ENCODE measurements at regions not wholly inside any gene's neighbourhood (a gene's known extent, or its start where the extent isn't known, plus 50 kb on each side); places are given as distances from the start of the nearest gene placed in this dataset.

DNA sequence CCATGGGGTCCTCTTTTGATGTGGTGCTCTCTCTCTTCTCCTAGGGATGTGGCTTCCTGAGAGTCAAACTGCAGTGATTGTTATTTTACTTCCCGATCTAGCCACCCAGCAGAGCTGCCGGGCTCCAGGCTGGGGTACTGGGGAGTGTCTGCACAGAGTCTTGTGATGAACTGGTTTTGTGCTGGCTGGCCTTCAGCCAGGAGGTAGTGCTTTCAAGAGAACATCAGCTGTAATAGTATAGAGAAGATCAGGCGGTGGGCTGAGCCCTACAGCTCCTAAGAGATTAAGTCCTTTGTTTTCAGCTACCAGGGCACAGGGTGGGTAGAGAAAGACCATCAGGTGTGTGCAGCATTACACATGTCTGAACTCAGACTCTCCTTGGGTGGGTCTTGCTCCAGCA lies 59.0 kb upstream of the AGTR2 start:
- Histone ChIP-seq H3K4me1 (ENCODE audit: insufficient read depth, low read length) (no peaks in the 10 kb centered on the region), H3T11ph (ENCODE audit: low read length) (no peak overlapping the region), H3K4me2 (ENCODE audit: insufficient read depth, insufficient read length, low read length) (no peak overlapping the region), H2AK5ac (ENCODE audit: insufficient read length, low read length) (no peak overlapping the region), H2BK5ac (ENCODE audit: insufficient read length, low read length) (no peak overlapping the region), H3K23me2 (ENCODE audit: insufficient read length, low read depth, low read length, poor library complexity, severe bottlenecking) (no peaks in the 10 kb centered on the region), H3K27me3 (ENCODE audit: insufficient read depth, low read length) (no peaks in the 10 kb centered on the region), H3K56ac (ENCODE audit: insufficient read length, low read depth, low read length) (no peak overlapping the region), H3K18ac (ENCODE audit: insufficient read length, low read depth, low read length) (no peak overlapping the region), H2BK120ac (ENCODE audit: low read depth, low read length, poor library complexity, severe bottlenecking) (no peak overlapping the region), H2AFZ (ENCODE audit: low read length) (no peak overlapping the region), H3K79me2 (ENCODE audit: insufficient read depth, low read length) (no peaks in the 10 kb centered on the region), H3K9ac (ENCODE audit: extremely low read depth, insufficient read length, low read length) (no peak overlapping the region), H4K20me1 (ENCODE audit: control insufficient read depth, insufficient read depth, insufficient read length) (no peaks in the 10 kb centered on the region), H3K27ac (ENCODE audit: insufficient read length, low read depth, low read length) (no peak overlapping the region), H2BK20ac (ENCODE audit: low read depth, low read length, poor library complexity, severe bottlenecking) (no peak overlapping the region), H2BK12ac (ENCODE audit: insufficient read length, low read depth, low read length) (no peak overlapping the region), H3K4ac (ENCODE audit: low read depth, low read length) (no peak overlapping the region), H3K23ac (ENCODE audit: insufficient read length, low read depth, low read length) (no peak overlapping the region), H2BK15ac (ENCODE audit: low read depth, low read length) (no peak overlapping the region), H4K8ac (replicated peaks; ENCODE audit: insufficient read length, low read depth, low read length) (no peak overlapping the region), H3K9me3 (ENCODE audit: control insufficient read depth, low read depth, low read length) (no peaks in the 10 kb centered on the region), H3K14ac (ENCODE audit: insufficient read depth, low read length) (no peak overlapping the region), H4K5ac (ENCODE audit: insufficient read length, low read depth, low read length) (no peak overlapping the region), H3K79me1 (ENCODE audit: insufficient read depth, low read depth, low read length, poor library complexity, severe bottlenecking) (no peaks in the 10 kb centered on the region), H4K91ac (ENCODE audit: insufficient read length, low read depth, low read length) (no peak overlapping the region)
- H3K27ac Mint-ChIP-seq, result no peak overlapping the region; a peak in 2 of 7 replicates
- WGBS (ENCODE audit: extremely low coverage, insufficient read length, low lambda C conversion rate), result no CpG with 5 or more reads among the region's 3 CpGs
- H3K36me3 Mint-ChIP-seq (ENCODE audit: insufficient read depth in 1 of 3, low read depth in 3 of 3), result peaks cover 0 to 5% (median 1%) of the 10 kb centered on the region in 3 experiments; a peak in 4 of 7 replicates
- no peak for DNase-seq
- TF ChIP-seq, protein P1, sequence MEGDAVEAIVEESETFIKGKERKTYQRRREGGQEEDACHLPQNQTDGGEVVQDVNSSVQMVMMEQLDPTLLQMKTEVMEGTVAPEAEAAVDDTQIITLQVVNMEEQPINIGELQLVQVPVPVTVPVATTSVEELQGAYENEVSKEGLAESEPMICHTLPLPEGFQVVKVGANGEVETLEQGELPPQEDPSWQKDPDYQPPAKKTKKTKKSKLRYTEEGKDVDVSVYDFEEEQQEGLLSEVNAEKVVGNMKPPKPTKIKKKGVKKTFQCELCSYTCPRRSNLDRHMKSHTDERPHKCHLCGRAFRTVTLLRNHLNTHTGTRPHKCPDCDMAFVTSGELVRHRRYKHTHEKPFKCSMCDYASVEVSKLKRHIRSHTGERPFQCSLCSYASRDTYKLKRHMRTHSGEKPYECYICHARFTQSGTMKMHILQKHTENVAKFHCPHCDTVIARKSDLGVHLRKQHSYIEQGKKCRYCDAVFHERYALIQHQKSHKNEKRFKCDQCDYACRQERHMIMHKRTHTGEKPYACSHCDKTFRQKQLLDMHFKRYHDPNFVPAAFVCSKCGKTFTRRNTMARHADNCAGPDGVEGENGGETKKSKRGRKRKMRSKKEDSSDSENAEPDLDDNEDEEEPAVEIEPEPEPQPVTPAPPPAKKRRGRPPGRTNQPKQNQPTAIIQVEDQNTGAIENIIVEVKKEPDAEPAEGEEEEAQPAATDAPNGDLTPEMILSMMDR (conservative IDR thresholded peaks at IDR 0.05), result no peak
- peaks cover 4 to 8% of the 10 kb centered on the region in 2 experiments; a peak in 4 of 5 replicates for H3K9me3 Mint-ChIP-seq
- no peak overlapping the region for H3K4me3 Mint-ChIP-seq
- H3K27me3 Mint-ChIP-seq (ENCODE audit: low read depth), result peaks cover 10% of the 10 kb centered on the region
- H3K4me1 Mint-ChIP-seq, result peaks cover 6% of the 10 kb centered on the region in 2 experiments; a peak in 3 of 4 replicates
